ENCODE measurements at regions not wholly inside any gene's neighbourhood (a gene's known extent, or its start where the extent isn't known, plus 50 kb on each side); places are given as distances from the start of the nearest gene placed in this dataset.

DNA sequence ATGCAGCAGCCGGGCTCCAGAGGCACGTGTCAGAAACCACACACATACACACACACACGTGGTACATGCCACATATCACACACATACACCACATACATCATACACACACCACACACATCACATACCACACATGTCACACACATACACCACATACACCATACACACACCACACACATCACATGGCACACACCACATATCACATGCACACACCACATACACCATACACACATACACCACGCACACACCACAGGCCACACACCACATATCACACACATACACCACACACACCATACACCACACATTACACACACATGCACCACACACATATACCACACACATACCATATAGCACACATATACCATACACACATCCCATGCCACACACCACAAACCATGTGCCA is 97.5 kb upstream of the PRR5 start:
- DNase-seq (ENCODE audit: low read depth, low spot score) (no peak), ATAC-seq (no peak)
- in situ Hi-C loops (cut with HindIII; ENCODE audit: low pct_unique_long_range_greater_than_20kb, low sequenced_read_pairs) (no loop called here), intact Hi-C loops (cut with micrococcal nuclease; ENCODE audit: unreplicated experiment) (no loop called here)
- TF ChIP-seq CTCF (IDR thresholded peaks at IDR 0.05) (no peak), SIN3A (IDR thresholded peaks at IDR 0.05; ENCODE audit: borderline replicate concordance, insufficient read depth, low read depth, low read length) (no peak), POLR2AphosphoS5 (IDR thresholded peaks at IDR 0.05; ENCODE audit: low read depth, low read length) (no peak), TCF7L2 (IDR thresholded peaks at IDR 0.05; ENCODE audit: low read depth, low read length) (no peak)
- TF ChIP-seq, protein P1, sequence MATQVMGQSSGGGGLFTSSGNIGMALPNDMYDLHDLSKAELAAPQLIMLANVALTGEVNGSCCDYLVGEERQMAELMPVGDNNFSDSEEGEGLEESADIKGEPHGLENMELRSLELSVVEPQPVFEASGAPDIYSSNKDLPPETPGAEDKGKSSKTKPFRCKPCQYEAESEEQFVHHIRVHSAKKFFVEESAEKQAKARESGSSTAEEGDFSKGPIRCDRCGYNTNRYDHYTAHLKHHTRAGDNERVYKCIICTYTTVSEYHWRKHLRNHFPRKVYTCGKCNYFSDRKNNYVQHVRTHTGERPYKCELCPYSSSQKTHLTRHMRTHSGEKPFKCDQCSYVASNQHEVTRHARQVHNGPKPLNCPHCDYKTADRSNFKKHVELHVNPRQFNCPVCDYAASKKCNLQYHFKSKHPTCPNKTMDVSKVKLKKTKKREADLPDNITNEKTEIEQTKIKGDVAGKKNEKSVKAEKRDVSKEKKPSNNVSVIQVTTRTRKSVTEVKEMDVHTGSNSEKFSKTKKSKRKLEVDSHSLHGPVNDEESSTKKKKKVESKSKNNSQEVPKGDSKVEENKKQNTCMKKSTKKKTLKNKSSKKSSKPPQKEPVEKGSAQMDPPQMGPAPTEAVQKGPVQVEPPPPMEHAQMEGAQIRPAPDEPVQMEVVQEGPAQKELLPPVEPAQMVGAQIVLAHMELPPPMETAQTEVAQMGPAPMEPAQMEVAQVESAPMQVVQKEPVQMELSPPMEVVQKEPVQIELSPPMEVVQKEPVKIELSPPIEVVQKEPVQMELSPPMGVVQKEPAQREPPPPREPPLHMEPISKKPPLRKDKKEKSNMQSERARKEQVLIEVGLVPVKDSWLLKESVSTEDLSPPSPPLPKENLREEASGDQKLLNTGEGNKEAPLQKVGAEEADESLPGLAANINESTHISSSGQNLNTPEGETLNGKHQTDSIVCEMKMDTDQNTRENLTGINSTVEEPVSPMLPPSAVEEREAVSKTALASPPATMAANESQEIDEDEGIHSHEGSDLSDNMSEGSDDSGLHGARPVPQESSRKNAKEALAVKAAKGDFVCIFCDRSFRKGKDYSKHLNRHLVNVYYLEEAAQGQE (IDR thresholded peaks at IDR 0.05; ENCODE audit: insufficient read depth in 1 of 2, low read depth in 2 of 2, low read length in 1 of 2) = no peak
- Histone ChIP-seq H3K4me3 (ENCODE audit: low read depth in 2 of 2, low read length in 2 of 2) (no peak overlapping the region), H3K9me3 (ENCODE audit: control insufficient read depth, insufficient read depth, low read depth, low read length) (no peaks in the 10 kb centered on the region), H3K4me1 (ENCODE audit: control insufficient read depth, insufficient read depth, low read length) (no peaks in the 10 kb centered on the region), H3K27me3 (ENCODE audit: control insufficient read depth, insufficient read depth, low read length) (no peaks in the 10 kb centered on the region), H3K27ac (ENCODE audit: low read length) (no peak overlapping the region), H3K36me3 (ENCODE audit: control insufficient read depth, insufficient read depth, low read length) (no peaks in the 10 kb centered on the region)
- no TSS peak for BruUV-seq (replicated peaks)
- CTCF ChIA-PET = no interaction called here
- POLR2A ChIA-PET = no interaction called here

DNA sequence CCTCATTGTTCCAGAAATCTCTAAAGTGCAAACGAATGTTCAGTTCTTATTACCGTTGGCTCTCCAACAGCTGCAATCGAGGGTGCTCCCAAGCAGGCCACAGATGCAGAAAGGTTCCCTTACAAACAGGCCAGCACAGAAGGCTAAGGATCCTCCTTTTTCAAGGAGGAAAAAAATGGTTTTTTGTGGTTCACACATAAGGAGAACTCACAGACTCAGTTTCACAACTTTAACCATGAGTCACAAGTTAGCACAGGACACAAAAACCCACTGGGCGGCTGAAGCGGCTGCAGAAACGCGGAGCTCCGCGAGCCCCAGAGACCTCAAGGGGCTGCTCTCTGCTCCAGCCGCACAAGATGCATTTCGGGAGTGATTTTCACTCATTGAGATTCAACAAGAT is 98.2 kb upstream of the PRR5 start:
- Histone ChIP-seq H3K9me3 (ENCODE audit: control insufficient read depth, insufficient read depth, low read depth, low read length) (no peaks in the 10 kb centered on the region), H3K27me3 (ENCODE audit: control insufficient read depth, insufficient read depth, low read length) (no peaks in the 10 kb centered on the region), H3K4me3 (ENCODE audit: low read depth in 2 of 2, low read length in 2 of 2) (no peak overlapping the region), H3K4me1 (ENCODE audit: control insufficient read depth, insufficient read depth, low read length) (no peaks in the 10 kb centered on the region), H3K27ac (ENCODE audit: low read length) (no peak overlapping the region), H3K36me3 (ENCODE audit: control insufficient read depth, insufficient read depth, low read length) (no peaks in the 10 kb centered on the region)
- POLR2A ChIA-PET = no interaction called here
- BruUV-seq (replicated peaks) = no TSS peak
- ATAC-seq = no peak
- intact Hi-C loops (cut with micrococcal nuclease; ENCODE audit: unreplicated experiment) = no loop called here
- TF ChIP-seq, protein P1 (IDR thresholded peaks at IDR 0.05; ENCODE audit: insufficient read depth in 1 of 2, low read depth in 2 of 2, low read length in 1 of 2) = no peak
- TF ChIP-seq SIN3A (IDR thresholded peaks at IDR 0.05; ENCODE audit: borderline replicate concordance, insufficient read depth, low read depth, low read length) = no peak
- TF ChIP-seq POLR2AphosphoS5 (IDR thresholded peaks at IDR 0.05; ENCODE audit: low read depth, low read length) = no peak
- no peak for TF ChIP-seq TCF7L2 (IDR thresholded peaks at IDR 0.05; ENCODE audit: low read depth, low read length)
- no peak for TF ChIP-seq CTCF (IDR thresholded peaks at IDR 0.05)
- CTCF ChIA-PET = no interaction called here
- in situ Hi-C loops (cut with HindIII; ENCODE audit: low pct_unique_long_range_greater_than_20kb, low sequenced_read_pairs) = no loop called here
- no peak for DNase-seq (ENCODE audit: low read depth, low spot score)
